ENCODE measurements at regions not wholly inside any gene's neighbourhood (a gene's known extent, or its start where the extent isn't known, plus 50 kb on each side); places are given as distances from the start of the nearest gene placed in this dataset.

DNA sequence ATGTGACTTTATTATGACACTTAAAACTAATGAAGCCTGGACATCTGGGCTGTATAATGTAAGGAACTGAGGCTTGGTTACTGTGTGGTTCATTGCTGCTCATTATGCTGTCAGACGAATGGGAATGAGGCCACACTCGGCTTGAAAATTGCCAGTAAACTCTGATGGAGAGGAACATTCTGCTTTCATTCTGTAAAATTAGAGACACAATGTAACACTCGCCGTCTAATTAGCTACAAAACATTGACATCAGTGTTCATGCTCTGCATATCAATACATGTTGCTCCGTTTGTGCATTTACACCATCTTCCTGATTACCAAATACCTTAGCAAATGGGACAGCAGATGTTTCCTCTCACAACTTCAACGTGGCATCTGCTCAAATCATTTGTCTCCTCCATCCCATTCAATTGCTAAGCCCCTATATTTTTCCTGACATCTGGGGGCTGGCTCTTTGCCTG, 133.0 kb downstream of the SLC28A3 start:
- Histone ChIP-seq H3K4me2 (peak overlapping the region; percentile 25), H3K4me1 (peaks cover 13% of the 10 kb centered on the region), H3K4me3 (no peak overlapping the region)

DNA sequence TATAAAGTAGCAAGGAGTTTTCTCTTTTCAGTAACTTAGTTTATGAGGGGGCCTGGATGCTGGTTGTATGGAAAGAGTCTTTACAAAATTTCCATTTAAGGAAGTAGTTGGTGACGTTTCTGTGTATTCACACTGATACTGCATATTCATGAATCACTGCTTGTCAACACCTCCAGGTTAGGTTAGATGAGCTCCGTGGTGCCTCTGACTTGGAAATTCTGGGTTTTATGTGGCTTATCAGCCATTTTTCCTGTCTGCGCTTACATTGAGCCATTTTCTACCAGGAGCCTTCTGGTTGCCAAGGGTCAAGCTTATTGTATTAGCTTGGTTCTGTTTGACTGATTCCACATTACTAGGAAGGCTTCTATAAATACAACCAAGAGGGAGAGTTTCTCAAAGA, 128.3 kb downstream of the SLC28A3 start:
- Histone ChIP-seq H3K9me3 (no peaks in the 10 kb centered on the region), H4K20me1 (no peaks in the 10 kb centered on the region), H3K4me2 (no peak overlapping the region), H3K9ac (no peak overlapping the region), H3K36me3 (no peaks in the 10 kb centered on the region), H3K4me1 (peaks cover 7% of the 10 kb centered on the region), H3K27me3 (no peaks in the 10 kb centered on the region), H3K27ac (no peak overlapping the region), H3K4me3 (no peak overlapping the region)
- TF ChIP-seq Cebpa-rat (IDR thresholded peaks at IDR 0.05), result no peak

More for the DNA sequence above, 133.0 kb downstream of the SLC28A3 start:
- TF ChIP-seq Cebpa-rat (IDR thresholded peaks at IDR 0.05), result no peak
- no peaks in the 10 kb centered on the region for H3K27me3 ChIP-seq
- no peaks in the 10 kb centered on the region for H4K20me1 ChIP-seq
- no peaks in the 10 kb centered on the region for H3K36me3 ChIP-seq
- H3K27ac ChIP-seq, result no peak overlapping the region
- H3K9ac ChIP-seq, result no peak overlapping the region
- H3K9me3 ChIP-seq, result no peaks in the 10 kb centered on the region

DNA sequence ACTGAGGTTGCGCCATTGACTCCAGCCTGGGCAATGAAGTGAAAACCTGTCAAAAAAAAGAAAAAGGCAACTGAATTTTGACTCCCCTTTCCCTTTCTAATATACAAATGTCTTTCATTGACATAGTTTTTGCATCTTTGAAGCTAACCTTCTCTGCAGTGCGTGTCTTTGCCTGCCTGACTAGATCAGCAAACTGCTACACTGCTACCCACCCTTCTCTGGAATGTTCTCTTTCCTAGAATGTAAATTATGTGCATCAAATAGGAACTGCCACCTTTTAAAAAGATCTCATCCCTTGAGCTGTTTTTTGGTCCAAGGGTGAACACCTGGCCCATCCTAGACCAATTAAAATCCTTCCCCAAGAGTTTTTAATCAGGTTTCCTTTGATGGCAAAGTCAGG, 127.6 kb downstream of the SLC28A3 start:
- no peaks in the 10 kb centered on the region for H3K9me3 ChIP-seq
- H3K27ac ChIP-seq, result no peak overlapping the region
- no peaks in the 10 kb centered on the region for H3K27me3 ChIP-seq
- no peaks in the 10 kb centered on the region; the same call in 1 of the 2 replicates for H3K4me1 ChIP-seq
- no peaks in the 10 kb centered on the region for H4K20me1 ChIP-seq
- H3K4me2 ChIP-seq, result no peak overlapping the region
- H3K4me3 ChIP-seq, result no peak overlapping the region
- TF ChIP-seq Cebpa-rat (IDR thresholded peaks at IDR 0.05), result no peak
- no peak overlapping the region for H3K9ac ChIP-seq
- no peaks in the 10 kb centered on the region for H3K36me3 ChIP-seq

DNA sequence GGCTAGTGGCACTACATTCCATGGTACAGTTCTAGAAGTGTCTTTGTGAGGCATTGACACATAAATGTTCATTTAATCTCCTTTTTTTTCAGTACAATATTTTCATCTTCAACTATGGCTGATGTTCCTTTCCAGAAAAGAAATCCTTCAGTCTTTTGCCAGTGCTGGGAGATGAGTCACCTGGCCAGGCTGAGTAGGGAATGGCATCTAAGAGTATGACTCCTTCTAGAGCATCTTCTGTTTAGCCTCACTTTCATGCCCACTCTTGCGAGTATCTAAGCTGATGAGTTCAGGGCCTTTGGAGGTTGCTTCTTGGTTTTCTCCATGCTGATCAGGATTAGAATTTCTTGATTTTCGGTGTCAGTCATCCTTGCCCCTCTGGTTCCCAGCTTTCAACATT, 124.4 kb downstream of the SLC28A3 start:
- Histone ChIP-seq H3K4me3 (no peak overlapping the region), H3K36me3 (no peaks in the 10 kb centered on the region), H4K20me1 (no peaks in the 10 kb centered on the region), H3K27me3 (no peaks in the 10 kb centered on the region), H3K4me2 (no peak overlapping the region), H3K27ac (no peak overlapping the region), H3K4me1 (peaks cover 12% of the 10 kb centered on the region), H3K9ac (no peak overlapping the region), H3K9me3 (no peaks in the 10 kb centered on the region)
- TF ChIP-seq Cebpa-rat (IDR thresholded peaks at IDR 0.05), result no peak

DNA sequence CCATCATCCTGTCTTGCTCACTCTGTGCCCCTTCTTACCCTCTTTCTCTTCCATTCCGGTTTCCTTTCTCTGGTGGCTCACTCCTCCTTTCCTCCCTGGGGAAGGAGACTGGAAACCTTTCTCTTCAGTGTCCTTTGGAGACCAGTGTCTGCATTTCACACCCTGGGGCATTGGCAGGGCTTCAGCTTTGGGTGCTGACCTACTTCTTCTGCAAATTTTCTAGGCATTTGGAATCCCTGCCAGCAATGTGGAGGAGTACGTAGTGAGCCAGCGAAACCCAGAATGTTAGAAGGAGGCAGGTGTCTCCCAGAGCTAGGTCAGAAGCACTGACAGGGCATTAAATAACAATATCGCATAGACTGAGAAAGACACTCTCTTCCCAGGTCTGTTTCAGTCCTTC, 122.2 kb downstream of the SLC28A3 start:
- Histone ChIP-seq H3K9ac (no peak overlapping the region), H3K4me3 (no peak overlapping the region), H3K27me3 (no peaks in the 10 kb centered on the region), H4K20me1 (no peaks in the 10 kb centered on the region), H3K27ac (no peak overlapping the region), H3K36me3 (no peaks in the 10 kb centered on the region), H3K4me1 (peaks cover 26% of the 10 kb centered on the region), H3K9me3 (peaks cover 12% of the 10 kb centered on the region), H3K4me2 (no peak overlapping the region)
- no peak for TF ChIP-seq Cebpa-rat (IDR thresholded peaks at IDR 0.05)

DNA sequence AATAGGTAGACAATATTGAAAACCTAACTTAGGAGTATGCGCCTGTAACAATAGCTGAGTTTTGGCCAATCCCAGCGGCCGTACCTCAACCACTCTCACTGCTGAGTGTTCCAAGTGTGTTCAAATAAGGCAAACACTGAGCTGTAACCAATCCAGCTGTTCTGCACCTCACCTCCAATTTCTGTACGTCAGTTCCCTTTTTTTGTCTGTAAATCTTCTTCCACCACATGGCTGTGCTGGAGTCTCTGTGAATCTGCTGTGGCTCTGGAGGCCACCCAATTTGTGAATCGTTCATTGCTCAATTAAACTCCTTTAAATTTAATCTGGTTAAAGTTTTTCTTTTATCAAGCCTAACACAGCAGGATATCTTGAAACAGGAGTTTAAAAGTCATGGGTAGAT, 116.3 kb downstream of the SLC28A3 start:
- no peak overlapping the region for H3K27ac ChIP-seq
- TF ChIP-seq Cebpa-rat (IDR thresholded peaks at IDR 0.05), result no peak
- H4K20me1 ChIP-seq, result no peaks in the 10 kb centered on the region
- no peak overlapping the region for H3K4me3 ChIP-seq
- H3K4me1 ChIP-seq, result peaks cover 73% of the 10 kb centered on the region
- no peaks in the 10 kb centered on the region for H3K36me3 ChIP-seq
- no peaks in the 10 kb centered on the region for H3K27me3 ChIP-seq
- H3K4me2 ChIP-seq, result peak overlapping the region; percentile 67
- H3K9me3 ChIP-seq, result peaks cover 12% of the 10 kb centered on the region
- H3K9ac ChIP-seq, result no peak overlapping the region

Measured in BLaER1 (cell line).